Neutrophil (primary cell): ENCODE measurements at regions not wholly inside any gene's neighbourhood (a gene's known extent, or its start where the extent isn't known, plus 50 kb on each side); places are given as distances from the start of the nearest gene placed in this dataset.

Experiments
- H3K27ac ChIP-seq: fragments of 200-600 bp; sonication (generic); 2 replicates; pipeline ENCODE4 v1.5.1; 2016; ENCODE audit warnings: mild to moderate bottlenecking, moderate library complexity
- H3K27me3 ChIP-seq: fragments of 200-600 bp; sonication (generic); 2 replicates; pipeline ENCODE4 v1.6.0; 2016; ENCODE audit warnings: mild to moderate bottlenecking
- H3K36me3 ChIP-seq: fragments of 200-600 bp; sonication (generic); 2 replicates; pipeline ENCODE4 v1.5.1; 2017
- H3K4me1 ChIP-seq, 2 experiments: fragments of 200-600 bp in 1 of 2; sonication (generic) in 1 of 2; 1 replicate in 1 of 2; 2 replicates in 1 of 2; pipeline versions ENCODE4 v1.5.1 to v1.6.1; 2013 to 2016; ENCODE audit warnings: low read depth in 1 of 2, low read length in 1 of 2, mild to moderate bottlenecking in 1 of 2, moderate library complexity in 1 of 2; ENCODE audit not compliant: control insufficient read depth in 1 of 2, insufficient read depth in 1 of 2
- H3K4me3 ChIP-seq, 2 experiments: fragments of 200-600 bp in 1 of 2; sonication (generic) in 1 of 2; 1 replicate in 1 of 2; 2 replicates in 1 of 2; pipeline ENCODE4 v1.5.1; 2013 to 2016; ENCODE audit warnings: low read depth in 1 of 2, low read length in 1 of 2, mild to moderate bottlenecking in 1 of 2, moderate library complexity in 1 of 2
- H3K9me3 ChIP-seq: fragments of 200-600 bp; sonication (generic); 2 replicates; pipeline ENCODE4 v1.5.1; 2016
- CTCF ChIP-seq: fragments of 200-600 bp; sonication (generic); IDR thresholded peaks from 2 replicates; pipeline ENCODE4 v1.5.1; 2016; ENCODE audit warnings: antibody characterized with exemption

GRCh38 chr12:131491155-131491554, 219.7 kb upstream of the SFSWAP start:
- Histone ChIP-seq H3K9me3 (no peaks in the 10 kb centered on the region), H3K4me3 (no peak overlapping the region), H3K27ac (no peak overlapping the region), H3K27me3 (no peaks in the 10 kb centered on the region), H3K36me3 (no peaks in the 10 kb centered on the region), H3K4me1 (no peaks in the 10 kb centered on the region)
- TF ChIP-seq CTCF, result no peak

GRCh38 chr12:131491916-131492490, 218.9 kb upstream of the SFSWAP start:
- Histone ChIP-seq H3K27me3 (no peaks in the 10 kb centered on the region), H3K4me1 (no peaks in the 10 kb centered on the region), H3K36me3 (no peaks in the 10 kb centered on the region), H3K9me3 (no peaks in the 10 kb centered on the region), H3K4me3 (no peak overlapping the region), H3K27ac (no peak overlapping the region)
- no peak for TF ChIP-seq CTCF

- H3K27me3 ChIP-seq, result no peaks in the 10 kb centered on the region
- no peak for TF ChIP-seq CTCF
- H3K36me3 ChIP-seq, result no peaks in the 10 kb centered on the region
- H3K9me3 ChIP-seq, result no peaks in the 10 kb centered on the region
- H3K4me3 ChIP-seq, result no peak overlapping the region
- no peak overlapping the region for H3K27ac ChIP-seq
- H3K4me1 ChIP-seq, result no peaks in the 10 kb centered on the region
Observed at GRCh38 chr12:131493068-131493826, 217.6 kb upstream of the SFSWAP start.

DNA sequence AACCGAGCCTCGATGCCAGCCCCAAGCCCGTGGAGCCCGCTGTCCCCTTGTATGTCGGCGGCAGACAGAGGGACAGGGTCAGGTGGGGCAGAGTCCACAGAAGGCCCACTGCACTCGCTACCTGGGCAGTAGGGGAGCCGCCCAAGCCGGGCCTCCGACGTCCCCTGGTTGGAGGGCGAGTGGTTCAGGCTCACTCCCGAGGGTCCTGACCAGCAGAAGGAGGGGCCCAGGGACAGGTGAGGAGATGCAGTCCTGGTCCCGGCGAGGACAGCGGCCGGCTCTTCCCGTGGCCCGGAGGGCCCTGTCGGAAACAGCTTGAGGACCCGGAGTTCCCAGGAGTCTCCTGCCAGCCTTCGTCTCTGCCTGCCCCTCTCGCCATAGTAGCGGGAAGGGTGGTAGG, 216.7 kb upstream of the SFSWAP start:
- H3K4me3 ChIP-seq, result no peak overlapping the region
- H3K4me1 ChIP-seq, result no peaks in the 10 kb centered on the region
- TF ChIP-seq CTCF, result no peak
- no peak overlapping the region for H3K27ac ChIP-seq
- H3K9me3 ChIP-seq, result no peaks in the 10 kb centered on the region
- H3K27me3 ChIP-seq, result no peaks in the 10 kb centered on the region
- no peaks in the 10 kb centered on the region for H3K36me3 ChIP-seq

DNA sequence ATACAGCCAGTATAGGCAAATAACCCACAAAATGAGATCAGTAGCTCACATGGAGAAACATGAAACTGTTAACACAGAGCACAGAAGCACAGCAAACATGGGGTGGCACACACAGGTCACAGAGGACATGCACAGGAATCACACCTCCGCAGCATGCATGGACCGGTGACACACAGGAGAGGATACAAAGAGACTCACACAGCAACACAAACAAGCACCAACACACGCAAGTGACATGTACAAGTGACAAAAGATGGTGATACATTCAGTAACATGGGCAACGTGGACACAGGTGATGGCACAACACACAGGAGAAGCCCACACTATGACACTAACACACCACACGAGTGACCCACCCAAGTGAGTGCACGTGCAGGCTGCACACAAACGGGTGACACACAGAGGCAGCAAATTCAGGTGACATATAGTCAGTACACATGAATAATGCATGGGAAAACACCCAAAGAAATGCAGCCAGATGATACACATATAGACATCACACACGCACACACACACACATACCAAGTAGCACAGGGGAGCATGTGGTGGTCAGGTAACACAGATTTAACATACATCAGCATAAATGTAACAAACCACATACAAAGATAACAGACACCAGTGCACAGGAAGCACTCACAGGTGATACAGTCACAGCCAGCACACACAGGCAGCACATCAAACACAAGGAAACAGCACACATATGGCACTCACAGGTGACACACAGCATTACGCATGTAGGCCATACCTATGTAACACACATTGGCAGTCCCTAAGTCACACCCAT, 216.0 kb upstream of the SFSWAP start:
- Histone ChIP-seq H3K27me3 (no peaks in the 10 kb centered on the region), H3K36me3 (no peaks in the 10 kb centered on the region), H3K9me3 (no peaks in the 10 kb centered on the region), H3K27ac (no peak overlapping the region), H3K4me1 (no peaks in the 10 kb centered on the region), H3K4me3 (no peak overlapping the region)
- TF ChIP-seq CTCF, result no peak
